Chondrocyte (in vitro differentiated cells): ENCODE measurements at regions not wholly inside any gene's neighbourhood (a gene's known extent, or its start where the extent isn't known, plus 50 kb on each side); places are given as distances from the start of the nearest gene placed in this dataset.

Experiments used
- DNase-seq: peaks from one replicate; pipeline ENCODE4 v3.0.0; 2021; ENCODE audit warnings: mixed read lengths, low spot score
- H3K27ac Mint-ChIP-seq: one replicate; pipeline ENCODE4 v1.8.0; 2021; ENCODE audit warnings: mild to moderate bottlenecking, moderate library complexity, mixed read lengths; ENCODE audit not compliant: unreplicated experiment
- H3K27me3 Mint-ChIP-seq: 2 replicates; pipeline ENCODE4 v1.8.0; 2021; ENCODE audit warnings: low read depth, mixed read lengths
- H3K36me3 Mint-ChIP-seq: 2 replicates; pipeline ENCODE4 v1.8.0; 2021; ENCODE audit warnings: low read depth, mixed read lengths
- H3K4me1 Mint-ChIP-seq: 2 replicates; pipeline ENCODE4 v1.8.0; 2021; ENCODE audit warnings: low read depth, mild to moderate bottlenecking, mixed read lengths
- H3K4me3 Mint-ChIP-seq: one replicate; pipeline ENCODE4 v1.8.0; 2021; ENCODE audit warnings: mild to moderate bottlenecking, moderate library complexity, mixed read lengths; ENCODE audit not compliant: unreplicated experiment
- H3K9me3 Mint-ChIP-seq: 2 replicates; pipeline ENCODE4 v1.8.0; 2021; ENCODE audit warnings: low read depth, mixed read lengths
- CTCF ChIP-seq: fragments of 200-600 bp; sonication (generic); IDR thresholded peaks from 2 replicates; pipeline ENCODE4 v1.5.0; 2021; ENCODE audit warnings: antibody characterized with exemption, mild to moderate bottlenecking, moderate library complexity

- Mint-ChIP-seq H3K36me3 (no peaks in the 10 kb centered on the region), H3K27me3 (peaks cover 7% of the 10 kb centered on the region), H3K9me3 (no peaks in the 10 kb centered on the region), H3K4me1 (no peaks in the 10 kb centered on the region), H3K4me3 (no peak overlapping the region), H3K27ac (no peak overlapping the region)
- TF ChIP-seq CTCF: no peak
- no peak for DNase-seq
Observed at GRCh38 chr7:21160401-21160800, 267.5 kb upstream of the SP4 start.

- no peak for DNase-seq
- Mint-ChIP-seq H3K27ac (no peak overlapping the region), H3K4me3 (no peak overlapping the region), H3K36me3 (no peaks in the 10 kb centered on the region), H3K9me3 (no peaks in the 10 kb centered on the region), H3K4me1 (no peaks in the 10 kb centered on the region), H3K27me3 (peaks cover 57% of the 10 kb centered on the region)
- no peak for TF ChIP-seq CTCF
Observed at GRCh38 chr7:21167942-21168341, 259.9 kb upstream of the SP4 start.

DNA sequence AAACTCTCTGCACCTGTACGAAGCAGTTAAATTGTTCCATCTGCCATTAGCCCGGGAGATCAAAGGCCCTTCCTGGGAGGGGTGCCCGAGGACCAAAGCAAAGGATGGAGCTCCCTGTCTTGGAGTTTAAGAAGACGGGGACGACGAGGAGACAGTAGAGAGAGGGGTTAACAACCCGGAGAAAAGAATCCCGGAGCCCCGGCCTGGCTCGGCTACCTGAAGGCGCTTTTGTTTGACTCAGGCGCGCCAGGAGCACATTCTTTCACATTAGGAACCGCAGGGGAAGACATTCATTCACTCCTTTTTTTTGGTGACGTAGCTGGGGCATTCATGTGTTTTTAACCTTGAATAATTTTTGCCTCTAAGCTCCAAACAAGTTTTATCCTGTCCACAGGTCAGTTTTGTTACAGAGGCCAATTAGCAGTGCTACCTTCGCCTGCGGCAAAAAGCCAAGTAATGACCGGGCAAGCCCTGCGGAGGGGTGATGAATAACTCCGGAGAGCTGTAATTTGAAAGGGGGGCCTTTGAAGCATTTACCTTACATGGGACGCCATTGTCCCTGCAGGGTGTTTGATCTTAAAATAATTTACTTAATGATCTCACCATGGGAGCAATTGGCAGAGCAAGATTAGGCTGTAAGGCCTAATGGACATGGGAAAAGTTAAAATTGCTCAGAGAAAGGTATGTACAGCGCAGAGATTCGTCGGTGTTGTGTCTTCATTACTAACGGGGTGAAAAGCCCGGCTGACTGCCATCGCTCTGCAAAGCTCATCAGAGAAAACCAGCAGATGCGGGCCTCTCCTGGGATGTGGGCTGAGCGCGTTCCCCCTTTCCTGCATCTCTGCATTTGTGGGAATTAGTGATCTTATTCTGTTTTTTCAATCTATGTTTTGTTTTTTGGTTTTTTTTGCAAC lies 258.0 kb upstream of the SP4 start:
- Mint-ChIP-seq H3K4me1 (no peaks in the 10 kb centered on the region), H3K4me3 (no peak overlapping the region), H3K9me3 (no peaks in the 10 kb centered on the region), H3K36me3 (no peaks in the 10 kb centered on the region), H3K27me3 (peaks cover 58% of the 10 kb centered on the region), H3K27ac (no peak overlapping the region)
- no peak for DNase-seq
- no peak for TF ChIP-seq CTCF

DNA sequence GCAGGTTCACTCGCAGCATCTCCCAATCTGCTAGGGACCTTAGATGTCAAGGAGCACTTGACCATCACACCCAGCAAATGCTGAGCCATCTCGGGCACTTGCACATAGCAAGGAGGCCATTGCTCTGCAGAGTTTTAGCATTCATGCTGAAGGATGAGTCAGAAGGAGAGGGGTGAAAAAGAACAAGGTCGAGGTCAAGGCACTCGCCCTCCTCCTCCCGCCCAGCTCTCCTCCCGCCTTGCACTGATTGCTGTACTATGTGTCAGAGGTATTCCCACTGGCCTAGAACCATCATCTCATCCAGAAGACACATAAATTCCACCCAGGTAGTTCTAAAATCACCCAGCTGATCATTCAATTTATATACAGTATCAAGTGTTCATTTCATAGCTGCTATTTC lies 255.1 kb upstream of the SP4 start:
- no peak for TF ChIP-seq CTCF
- no peaks in the 10 kb centered on the region for H3K36me3 Mint-ChIP-seq
- no peak overlapping the region for H3K4me3 Mint-ChIP-seq
- no peaks in the 10 kb centered on the region for H3K9me3 Mint-ChIP-seq
- H3K27ac Mint-ChIP-seq: no peak overlapping the region
- no peak for DNase-seq
- no peaks in the 10 kb centered on the region for H3K4me1 Mint-ChIP-seq
- peaks cover 49% of the 10 kb centered on the region for H3K27me3 Mint-ChIP-seq

DNA sequence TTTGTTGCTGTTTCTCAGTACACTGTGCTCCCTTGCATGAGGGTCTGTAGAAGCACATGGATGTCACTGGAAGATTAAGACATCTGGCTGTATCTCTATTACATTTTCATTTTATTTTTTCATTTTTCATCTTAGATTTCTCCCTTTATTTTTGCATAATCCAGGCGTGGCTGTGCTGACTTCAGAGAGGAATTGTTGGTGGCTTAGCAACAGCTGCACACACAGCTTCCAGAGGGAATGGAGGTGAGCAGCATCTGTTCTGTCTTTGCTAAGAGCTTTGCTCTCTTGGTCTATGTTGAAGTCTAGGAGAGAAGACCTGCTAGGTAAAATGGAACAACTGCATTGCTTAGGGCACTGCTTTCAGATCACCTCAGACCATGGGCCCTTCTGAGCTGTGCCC lies 254.4 kb upstream of the SP4 start:
- Mint-ChIP-seq H3K4me1 (no peaks in the 10 kb centered on the region), H3K27me3 (peaks cover 44% of the 10 kb centered on the region), H3K36me3 (no peaks in the 10 kb centered on the region), H3K27ac (no peak overlapping the region), H3K4me3 (no peak overlapping the region), H3K9me3 (no peaks in the 10 kb centered on the region)
- DNase-seq: no peak
- no peak for TF ChIP-seq CTCF
